ENCODE measurements at regions not wholly inside any gene's neighbourhood (a gene's known extent, or its start where the extent isn't known, plus 50 kb on each side); places are given as distances from the start of the nearest gene placed in this dataset.
"Not testable (repeated sequence)": the region's sequence is repeated elsewhere in the genome, so short reads cannot be mapped to it uniquely, and the experiment has no call there.

DNA sequence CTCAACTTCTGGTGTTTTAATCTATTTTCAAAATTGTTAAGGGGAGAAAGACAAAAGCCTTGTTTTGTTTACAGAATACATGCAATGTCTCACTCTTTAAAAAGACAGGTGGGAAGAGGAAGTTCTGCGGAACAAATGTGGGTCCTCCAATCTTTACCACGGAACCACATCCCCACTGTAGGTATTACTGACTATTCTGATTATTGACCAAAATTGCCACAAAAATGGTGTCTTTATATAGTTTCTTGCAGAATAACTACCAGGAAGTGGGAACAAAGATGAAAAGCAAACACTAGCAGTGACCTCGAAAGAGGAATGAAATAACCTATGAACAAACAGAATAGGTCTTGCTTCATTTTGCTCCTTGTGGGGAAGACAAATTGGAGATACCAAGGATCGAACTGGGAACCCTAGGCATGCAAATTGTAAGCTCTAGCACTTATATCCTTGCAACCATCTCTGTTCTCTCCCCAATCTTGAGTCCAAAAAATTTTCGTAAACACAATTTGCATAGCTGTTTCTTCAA is 106.7 kb downstream of the GPX5 start:
- DNase-seq (ENCODE audit: low spot score) = no peak
- in situ Hi-C loops (cut with MboI; ENCODE audit: low sequenced_read_pairs, unreplicated experiment) = no loop called here
- TF ChIP-seq, protein P1, sequence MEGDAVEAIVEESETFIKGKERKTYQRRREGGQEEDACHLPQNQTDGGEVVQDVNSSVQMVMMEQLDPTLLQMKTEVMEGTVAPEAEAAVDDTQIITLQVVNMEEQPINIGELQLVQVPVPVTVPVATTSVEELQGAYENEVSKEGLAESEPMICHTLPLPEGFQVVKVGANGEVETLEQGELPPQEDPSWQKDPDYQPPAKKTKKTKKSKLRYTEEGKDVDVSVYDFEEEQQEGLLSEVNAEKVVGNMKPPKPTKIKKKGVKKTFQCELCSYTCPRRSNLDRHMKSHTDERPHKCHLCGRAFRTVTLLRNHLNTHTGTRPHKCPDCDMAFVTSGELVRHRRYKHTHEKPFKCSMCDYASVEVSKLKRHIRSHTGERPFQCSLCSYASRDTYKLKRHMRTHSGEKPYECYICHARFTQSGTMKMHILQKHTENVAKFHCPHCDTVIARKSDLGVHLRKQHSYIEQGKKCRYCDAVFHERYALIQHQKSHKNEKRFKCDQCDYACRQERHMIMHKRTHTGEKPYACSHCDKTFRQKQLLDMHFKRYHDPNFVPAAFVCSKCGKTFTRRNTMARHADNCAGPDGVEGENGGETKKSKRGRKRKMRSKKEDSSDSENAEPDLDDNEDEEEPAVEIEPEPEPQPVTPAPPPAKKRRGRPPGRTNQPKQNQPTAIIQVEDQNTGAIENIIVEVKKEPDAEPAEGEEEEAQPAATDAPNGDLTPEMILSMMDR (IDR thresholded peaks at IDR 0.05; ENCODE audit: borderline replicate concordance, control extremely low read depth, extremely low read depth, insufficient read depth, missing control alignments) = no peak

DNA sequence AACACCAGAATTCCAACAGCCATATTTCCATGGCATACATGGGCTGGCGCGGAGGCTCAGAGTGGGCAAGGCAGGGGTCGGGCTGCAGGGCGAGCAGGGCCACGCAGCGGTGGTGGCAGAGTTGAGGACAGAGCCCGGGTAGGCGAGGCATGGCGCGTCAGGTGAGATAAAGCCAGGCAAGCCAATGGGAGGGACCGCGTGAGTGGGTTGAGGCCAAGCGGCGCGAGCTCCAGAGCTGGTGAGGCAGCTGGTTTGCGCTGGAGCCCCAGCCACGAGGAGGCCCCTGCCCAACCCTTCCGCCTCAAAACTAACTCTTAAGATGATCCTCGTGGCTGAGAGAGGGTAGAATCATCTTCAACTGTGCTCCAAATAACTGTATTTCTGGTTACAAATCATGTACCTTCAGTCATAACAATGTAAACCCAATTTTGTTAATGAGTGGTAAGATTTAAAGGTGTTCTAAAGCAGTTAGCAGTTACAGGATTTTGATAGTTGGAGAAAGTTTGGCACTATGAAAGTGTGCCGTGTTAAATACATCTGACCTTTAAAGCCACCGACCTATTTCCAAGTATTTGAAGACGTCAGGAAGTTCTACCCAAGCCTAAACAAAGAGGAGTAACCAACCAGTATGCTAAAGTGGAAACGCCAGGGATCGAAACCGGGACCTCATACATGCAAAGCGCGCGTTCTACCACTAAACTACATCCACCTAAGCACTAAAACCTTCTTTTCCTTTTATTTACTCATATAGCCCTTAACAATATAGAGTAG is 107.9 kb downstream of the GPX5 start:
- in situ Hi-C loops (cut with MboI; ENCODE audit: low sequenced_read_pairs, unreplicated experiment) = no loop called here
- DNase-seq (ENCODE audit: low spot score) = no peak
- TF ChIP-seq, protein P1 (IDR thresholded peaks at IDR 0.05; ENCODE audit: borderline replicate concordance, control extremely low read depth, extremely low read depth, insufficient read depth, missing control alignments) = no peak

DNA sequence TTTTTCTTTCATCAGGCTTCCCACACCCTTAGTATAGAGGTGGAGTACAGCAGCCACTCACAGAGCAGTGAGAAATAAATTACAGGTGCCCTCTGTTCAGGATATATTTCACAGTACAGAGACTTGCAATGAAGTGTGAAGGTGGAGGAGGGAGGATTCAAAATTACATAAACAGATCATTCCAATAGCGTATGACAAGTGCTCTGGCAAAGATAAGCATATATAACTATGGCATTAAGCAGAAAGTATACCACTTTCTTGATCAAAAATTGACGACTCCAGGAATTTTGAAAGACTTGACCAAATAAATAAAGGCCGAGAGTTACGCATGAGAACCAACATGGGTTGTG is 108.7 kb downstream of the GPX5 start:
- in situ Hi-C loops (cut with MboI; ENCODE audit: low sequenced_read_pairs, unreplicated experiment) = no loop called here
- no peak for DNase-seq (ENCODE audit: low spot score)
- TF ChIP-seq, protein P1 (IDR thresholded peaks at IDR 0.05; ENCODE audit: borderline replicate concordance, control extremely low read depth, extremely low read depth, insufficient read depth, missing control alignments) = no peak

DNA sequence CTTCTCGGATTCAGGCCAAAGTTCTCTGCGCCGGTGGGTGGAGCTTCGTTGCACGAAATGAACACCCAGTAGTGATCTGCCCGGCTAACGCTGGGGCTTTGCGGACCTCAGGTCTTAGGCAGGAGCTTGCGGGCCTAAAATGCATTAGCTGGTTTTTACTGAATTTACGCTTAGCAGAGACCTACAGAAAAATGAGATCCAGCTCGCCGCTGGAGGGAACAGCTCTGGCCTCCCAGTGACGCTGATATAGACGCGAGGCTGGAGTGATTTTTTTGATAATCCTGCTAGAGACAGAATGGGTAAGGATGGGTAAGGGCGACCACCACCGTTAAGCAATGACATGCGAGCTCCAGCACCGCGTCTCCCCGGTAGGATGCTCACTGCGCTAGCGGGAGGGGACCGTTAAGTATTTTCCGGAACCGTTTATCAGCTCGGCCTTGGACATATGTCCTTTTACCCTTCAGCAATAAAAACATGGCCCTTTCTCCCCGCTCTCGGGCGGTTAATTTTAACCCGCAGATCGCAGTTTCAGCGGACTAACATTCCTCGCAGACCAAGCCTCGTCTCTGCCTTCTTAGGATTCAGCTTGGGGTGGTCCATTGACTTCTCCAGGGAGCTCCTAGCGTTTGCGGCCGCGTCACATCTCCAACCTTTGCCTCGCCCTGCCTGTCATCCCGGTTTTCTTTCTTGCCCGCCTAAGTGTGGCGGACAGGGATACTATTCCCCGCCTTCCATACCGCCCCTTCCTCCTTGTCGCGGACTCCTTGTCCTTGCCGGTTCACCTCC is 109.3 kb downstream of the GPX5 start:
- peak; percentile 43 for DNase-seq (ENCODE audit: low spot score)
- in situ Hi-C loops (cut with MboI; ENCODE audit: low sequenced_read_pairs, unreplicated experiment) = no loop called here
- TF ChIP-seq, protein P1 (IDR thresholded peaks at IDR 0.05; ENCODE audit: borderline replicate concordance, control extremely low read depth, extremely low read depth, insufficient read depth, missing control alignments) = no peak

DNA sequence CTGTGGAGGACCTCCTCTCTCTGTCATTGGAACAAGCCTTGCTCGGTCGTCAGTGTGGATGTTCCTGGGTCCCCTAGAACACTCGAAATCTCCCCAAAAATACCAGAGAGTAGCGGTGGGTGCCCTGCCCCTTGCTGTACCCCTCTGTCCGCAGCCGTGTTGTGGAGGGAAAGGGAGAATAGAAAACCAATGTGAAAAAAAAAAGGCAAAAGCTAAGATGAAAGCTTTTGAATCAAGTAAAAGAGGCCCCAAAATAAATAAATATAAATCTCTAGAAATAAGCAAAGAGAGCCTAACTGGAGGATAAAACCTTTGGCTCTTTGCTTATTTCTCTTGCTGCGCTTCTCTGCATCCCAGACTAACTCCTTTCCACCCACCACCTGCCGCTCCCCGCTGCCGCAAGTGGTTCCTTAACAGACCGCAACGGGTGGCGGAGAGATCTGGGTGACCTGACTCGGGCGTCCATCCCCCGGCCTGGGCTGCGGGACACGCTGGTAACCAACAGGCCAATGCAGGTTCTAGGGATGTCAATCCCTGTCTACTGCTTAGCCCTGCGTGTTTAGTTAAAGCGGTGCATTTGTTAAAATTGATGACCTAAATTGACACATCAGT is 110.0 kb downstream of the GPX5 start:
- TF ChIP-seq, protein P1 (IDR thresholded peaks at IDR 0.05; ENCODE audit: borderline replicate concordance, control extremely low read depth, extremely low read depth, insufficient read depth, missing control alignments) = no peak
- in situ Hi-C loops (cut with MboI; ENCODE audit: low sequenced_read_pairs, unreplicated experiment) = no loop called here
- no peak for DNase-seq (ENCODE audit: low spot score)

DNA sequence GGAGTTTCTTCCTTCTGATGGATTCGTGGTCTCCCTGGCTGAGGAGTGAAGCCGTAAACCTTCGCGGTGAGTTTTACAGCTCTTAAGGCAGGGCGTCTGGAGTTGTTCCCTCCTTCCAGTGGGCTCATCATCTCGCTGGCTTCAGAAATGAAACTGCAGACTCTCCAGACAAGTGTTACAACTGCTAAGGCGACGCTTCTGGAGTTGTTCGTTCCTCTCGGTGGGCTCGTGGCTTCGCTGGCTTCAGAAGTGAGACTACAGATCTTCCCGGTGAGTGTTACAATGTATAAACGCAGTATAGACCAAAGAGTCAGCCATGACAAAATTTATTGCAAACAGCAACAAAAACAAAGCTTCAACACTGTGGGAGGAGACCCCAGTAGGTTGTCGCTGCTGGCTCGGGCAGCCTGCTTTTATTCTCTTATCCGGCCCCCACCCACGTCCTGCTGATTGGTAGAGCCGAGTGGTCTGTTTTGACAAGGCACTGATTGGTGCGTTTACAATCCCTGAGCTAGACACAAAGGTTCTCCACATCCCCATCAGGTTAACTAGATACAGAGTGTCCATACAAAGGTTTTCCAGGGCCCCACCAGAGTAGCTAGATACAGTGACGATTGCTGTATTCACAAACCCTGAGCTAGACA is 113.2 kb downstream of the GPX5 start:
- in situ Hi-C loops (cut with MboI; ENCODE audit: low sequenced_read_pairs, unreplicated experiment) = no loop called here
- no peak for DNase-seq (ENCODE audit: low spot score)
- TF ChIP-seq, protein P1 (IDR thresholded peaks at IDR 0.05; ENCODE audit: borderline replicate concordance, control extremely low read depth, extremely low read depth, insufficient read depth, missing control alignments) = no peak

DNA sequence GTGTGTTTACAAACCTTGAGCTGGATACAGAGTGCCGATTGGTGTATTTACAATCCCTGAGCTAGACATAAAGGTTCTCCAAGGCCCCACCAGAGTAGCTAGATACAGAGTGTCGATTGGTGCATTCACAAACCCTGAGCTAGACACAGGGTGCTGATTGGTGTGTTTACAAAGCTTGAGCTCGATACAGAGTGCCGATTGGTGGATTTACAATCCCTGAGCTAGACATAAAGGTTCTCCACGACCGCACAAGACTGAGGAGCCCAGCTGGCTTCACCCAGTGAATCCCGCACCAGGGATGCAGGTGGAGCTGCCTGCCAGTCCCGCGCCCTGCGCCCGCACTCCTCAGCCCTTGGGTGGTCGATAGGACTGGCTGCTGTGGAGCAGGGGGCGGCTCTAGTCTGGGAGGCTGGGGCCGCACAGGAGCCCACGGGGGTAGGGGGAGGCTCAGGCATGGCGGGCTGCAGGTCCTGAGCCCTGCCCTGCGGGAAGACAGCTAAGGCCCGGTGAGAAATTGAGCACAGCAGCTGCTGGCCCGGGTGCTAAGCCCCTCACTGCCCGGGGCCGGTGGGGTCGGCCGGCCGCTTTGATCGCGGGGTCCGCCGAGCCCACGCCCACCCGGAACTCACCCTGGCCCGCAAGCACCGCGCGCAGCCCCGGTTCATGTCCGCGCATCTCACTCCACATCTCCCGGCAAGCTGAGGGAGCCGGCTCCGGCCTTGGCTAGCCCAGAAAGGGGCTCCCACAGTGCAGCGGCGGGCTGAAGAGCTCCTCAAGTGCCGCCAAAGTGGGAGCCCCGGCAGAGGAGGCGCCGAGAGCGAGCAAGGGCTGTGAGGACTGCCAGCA is 114.0 kb downstream of the GPX5 start:
- DNase-seq (ENCODE audit: low spot score); in situ Hi-C loops (cut with MboI; ENCODE audit: low sequenced_read_pairs, unreplicated experiment): not testable (repeated sequence)

Data from GM13976 (cell line).